Thyroid gland (tissue), 4 donors: ENCODE measurements at regions not wholly inside any gene's neighbourhood (a gene's known extent, or its start where the extent isn't known, plus 50 kb on each side); places are given as distances from the start of the nearest gene placed in this dataset.

Experiments used
- POLR2A ChIP-seq, 2 donors: fragments of 450-650 bp; IDR thresholded peaks; one replicate each; pipeline ENCODE4 v1.6.1; 2017; ENCODE audit warnings: antibody characterized with exemption in 2 of 2, mild to moderate bottlenecking in 2 of 2, moderate library complexity in 1 of 2
- TF ChIP-seq, protein P1 (sequence below), 6 experiments: fragments of 200-600 bp in 3 of 6; fragments of 450-650 bp in 3 of 6; sonication (generic) in 3 of 6; IDR thresholded peaks; one replicate each; pipeline ENCODE4 v1.5.1; 2016 to 2019; ENCODE audit warnings: antibody characterized with exemption in 6 of 6, mild to moderate bottlenecking in 2 of 6, inconsistent platforms in 1 of 6, moderate library complexity in 1 of 6

DNA sequence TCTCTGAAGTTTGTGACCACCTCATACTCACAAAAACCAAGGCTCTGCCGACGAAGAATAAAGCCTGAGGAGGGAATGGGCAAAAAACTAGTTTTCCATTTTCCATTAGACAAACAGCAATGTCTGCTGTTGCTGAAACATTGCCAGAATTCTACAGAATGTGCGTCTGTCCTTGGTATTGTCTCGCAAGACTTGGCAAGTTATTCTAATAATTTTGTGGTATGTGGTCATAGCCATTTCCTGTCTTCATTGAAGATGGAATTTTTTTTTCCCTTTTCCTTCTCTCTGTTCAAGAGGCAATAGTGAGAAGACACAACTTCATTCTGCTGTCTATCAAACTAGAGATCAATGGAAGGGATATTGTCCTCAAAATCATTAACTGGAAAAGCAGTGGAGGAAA lies 296.1 kb downstream of the RND3 start:
- TF ChIP-seq, protein P1, sequence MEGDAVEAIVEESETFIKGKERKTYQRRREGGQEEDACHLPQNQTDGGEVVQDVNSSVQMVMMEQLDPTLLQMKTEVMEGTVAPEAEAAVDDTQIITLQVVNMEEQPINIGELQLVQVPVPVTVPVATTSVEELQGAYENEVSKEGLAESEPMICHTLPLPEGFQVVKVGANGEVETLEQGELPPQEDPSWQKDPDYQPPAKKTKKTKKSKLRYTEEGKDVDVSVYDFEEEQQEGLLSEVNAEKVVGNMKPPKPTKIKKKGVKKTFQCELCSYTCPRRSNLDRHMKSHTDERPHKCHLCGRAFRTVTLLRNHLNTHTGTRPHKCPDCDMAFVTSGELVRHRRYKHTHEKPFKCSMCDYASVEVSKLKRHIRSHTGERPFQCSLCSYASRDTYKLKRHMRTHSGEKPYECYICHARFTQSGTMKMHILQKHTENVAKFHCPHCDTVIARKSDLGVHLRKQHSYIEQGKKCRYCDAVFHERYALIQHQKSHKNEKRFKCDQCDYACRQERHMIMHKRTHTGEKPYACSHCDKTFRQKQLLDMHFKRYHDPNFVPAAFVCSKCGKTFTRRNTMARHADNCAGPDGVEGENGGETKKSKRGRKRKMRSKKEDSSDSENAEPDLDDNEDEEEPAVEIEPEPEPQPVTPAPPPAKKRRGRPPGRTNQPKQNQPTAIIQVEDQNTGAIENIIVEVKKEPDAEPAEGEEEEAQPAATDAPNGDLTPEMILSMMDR (IDR thresholded peaks at IDR 0.05) = no peak
- TF ChIP-seq POLR2A (IDR thresholded peaks at IDR 0.05) = no peak
